Fibroblast of skin of left biceps (primary cell): ENCODE measurements at regions not wholly inside any gene's neighbourhood (a gene's known extent, or its start where the extent isn't known, plus 50 kb on each side); places are given as distances from the start of the nearest gene placed in this dataset.

Source experiments
- DNase-seq, 2 experiments: peaks; one replicate each; pipeline ENCODE4 v3.0.0-alpha.2; 2013; ENCODE audit warnings: low read depth in 2 of 2

DNA sequence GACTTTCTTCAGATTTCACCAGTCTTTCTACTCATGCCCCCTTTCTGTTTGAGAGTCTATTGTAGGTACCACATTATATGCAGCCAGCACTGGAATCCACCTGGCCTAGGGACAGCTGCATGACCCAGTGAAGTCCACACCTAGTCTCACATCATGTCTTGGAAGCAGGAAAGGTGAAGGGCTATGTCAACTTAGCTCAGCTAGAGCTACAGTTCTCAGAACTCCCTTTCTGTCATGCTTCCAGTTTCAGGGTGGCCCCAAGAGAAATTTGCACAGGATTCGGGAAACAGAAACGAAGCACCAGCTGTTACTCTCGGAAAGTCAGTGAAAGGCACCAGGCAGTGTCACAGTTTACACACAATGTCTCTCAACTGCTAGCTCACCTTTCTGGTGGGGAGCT, 51.6 kb upstream of the NLRP1 start:
- DNase-seq: no peak

DNA sequence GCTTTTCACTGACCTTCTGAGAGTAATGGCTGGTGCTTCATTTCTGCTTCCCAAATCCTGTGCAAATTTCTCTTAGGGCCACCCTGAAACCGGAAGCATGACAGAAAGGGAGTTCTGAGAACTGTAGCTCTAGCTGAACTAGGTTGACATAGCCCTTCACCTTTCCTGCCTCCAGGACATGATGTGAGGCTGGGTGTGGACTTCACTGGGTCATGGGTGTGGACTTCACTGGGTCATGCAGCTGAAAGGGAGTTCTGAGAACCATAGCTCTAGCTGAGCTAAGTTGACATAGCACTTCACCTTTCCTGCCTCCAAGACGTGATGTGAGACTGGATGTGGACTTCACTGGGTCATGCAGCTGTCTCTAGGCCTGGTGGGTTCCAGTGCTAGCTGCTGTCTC, 54.3 kb upstream of the NLRP1 start:
- DNase-seq: no peak

DNA sequence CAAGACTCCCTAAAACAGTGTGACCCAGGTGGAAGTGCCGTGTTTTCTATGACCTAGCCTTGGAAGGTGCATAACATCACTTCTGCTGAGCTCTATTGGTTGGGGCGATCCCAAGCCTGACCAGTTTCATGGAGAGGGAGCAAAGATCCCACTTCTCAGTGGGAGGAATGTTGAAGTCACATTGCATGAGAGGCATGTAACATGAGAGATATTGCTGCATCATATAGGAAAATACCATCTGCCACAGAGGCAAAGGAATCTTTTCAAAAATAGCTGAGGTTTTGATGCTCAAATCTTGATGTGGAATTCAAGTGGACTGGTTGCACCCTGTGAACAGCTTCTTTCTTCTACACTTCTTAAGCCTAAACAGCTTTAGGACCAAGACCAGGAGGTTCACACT, 56.4 kb upstream of the NLRP1 start:
- no peak for DNase-seq

DNA sequence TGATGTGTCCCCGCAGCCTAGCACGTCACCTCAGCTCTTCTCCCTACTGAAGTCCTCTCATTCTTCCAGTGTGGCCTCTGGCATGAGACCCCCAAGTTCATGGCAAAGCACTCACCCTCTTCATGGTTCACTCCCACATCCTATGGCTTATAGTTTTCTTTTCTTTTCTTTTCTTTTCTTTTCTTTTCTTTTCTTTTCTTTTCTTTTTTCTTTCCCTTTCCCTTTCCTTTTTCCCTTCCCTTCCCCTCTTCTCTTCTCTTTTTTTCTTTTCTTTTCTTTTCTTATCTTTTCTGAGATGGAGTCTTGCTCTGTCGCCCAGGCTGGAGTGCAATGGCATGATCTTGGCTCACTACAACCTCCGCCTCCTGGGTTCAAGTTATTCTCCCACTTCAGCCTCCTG, 58.4 kb upstream of the NLRP1 start:
- no peak for DNase-seq

DNA sequence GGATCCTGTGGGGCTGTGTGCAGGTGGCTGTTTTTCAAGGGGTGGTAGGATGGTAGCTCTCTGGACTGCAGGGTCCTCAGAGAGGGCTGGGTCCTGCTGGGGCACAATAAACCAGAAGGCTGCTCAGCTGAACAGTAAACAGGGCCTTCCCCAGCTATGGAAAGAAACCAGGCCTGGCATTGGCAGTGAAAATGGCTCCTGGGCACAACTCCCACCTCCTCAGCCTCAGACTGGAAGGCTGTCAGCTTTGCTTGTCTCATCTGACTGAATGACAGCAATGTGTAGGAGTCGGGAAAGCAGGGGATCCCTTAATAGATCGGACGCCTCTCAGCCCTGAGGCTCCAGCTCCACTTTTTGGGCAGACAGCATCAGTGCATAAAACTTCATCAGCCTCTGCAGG, 59.8 kb upstream of the NLRP1 start:
- DNase-seq: no peak

DNA sequence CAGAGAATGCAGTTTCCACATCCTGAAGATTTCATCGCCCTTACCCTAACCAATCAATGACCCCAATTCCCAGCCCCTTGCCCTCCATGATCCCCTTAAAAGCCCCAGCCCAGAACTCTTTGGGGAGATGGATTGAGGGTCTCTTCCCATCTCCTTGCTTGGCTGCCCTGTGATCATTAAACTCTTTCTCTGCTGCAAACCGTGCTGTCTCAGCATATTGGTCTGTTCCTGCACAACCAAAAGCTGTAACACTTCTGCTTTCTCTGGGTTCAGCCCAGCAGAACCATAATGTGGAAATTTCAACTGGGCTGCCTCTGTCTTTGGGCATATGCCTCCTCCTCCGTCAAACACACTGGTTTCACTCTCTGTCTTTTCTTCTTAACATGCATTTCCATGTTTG, 67.0 kb upstream of the NLRP1 start:
- no peak for DNase-seq

DNA sequence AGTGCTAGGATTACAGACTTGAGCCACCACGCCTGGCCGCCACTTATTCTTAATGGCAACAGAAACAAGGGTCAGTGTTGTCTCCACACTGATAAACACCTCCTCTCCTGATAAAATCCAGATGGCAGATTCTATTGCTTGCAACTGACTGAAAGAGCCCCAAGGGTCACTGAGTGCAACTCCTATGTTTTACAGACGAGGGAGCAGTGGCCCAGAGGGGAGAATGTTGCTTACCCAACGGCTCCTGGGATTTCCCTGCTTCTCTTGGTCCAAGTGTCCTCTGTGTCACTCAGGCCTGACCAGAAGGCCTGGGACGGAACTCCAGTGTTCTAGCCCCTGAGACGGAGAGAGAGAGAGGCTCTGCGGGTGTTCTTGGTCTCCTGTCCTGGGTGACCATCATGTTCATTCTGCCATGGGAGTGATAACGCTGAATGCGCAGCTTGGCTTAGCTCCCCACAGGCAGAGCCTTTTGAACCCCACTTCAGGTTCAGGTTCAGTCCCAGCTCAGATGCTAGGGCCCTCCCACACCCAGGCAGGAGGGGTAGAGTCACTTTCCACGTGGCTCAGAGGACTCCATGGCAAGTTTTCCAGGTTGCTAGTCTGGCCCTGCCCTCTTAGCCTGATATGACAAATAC, 77.3 kb upstream of the NLRP1 start:
- DNase-seq: no peak

DNA sequence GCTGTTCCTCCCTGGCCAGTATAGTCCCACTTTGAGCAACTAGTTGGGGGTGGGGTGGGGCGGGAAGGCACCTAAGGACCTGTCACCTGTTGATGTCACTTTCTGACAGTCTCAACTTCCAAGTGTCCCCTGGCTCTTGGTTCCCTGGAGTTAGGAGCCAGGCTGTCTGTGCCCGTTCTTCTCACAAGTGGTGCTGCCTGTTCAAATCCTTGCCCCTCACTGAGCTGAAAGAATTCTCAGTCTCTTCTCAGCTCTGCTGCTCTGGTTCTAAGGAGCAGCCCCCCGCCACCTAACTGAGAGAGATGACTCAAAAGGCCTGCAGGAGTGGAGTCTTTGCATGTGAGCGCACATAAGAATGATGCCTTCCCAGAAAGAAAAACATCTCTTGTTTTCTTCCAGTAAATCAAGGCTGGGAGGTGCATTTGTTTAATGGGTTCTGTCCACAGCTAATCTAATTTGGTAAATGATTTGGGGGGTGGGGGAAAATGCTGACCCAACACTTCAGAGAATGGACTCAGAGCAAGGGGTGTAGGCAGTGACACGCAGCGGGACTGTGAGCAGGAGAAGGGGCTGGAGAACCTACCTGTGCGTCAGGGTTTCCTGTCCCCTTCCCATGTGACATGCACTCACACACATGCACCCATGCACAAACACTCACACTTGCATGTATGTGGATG, 78.2 kb upstream of the NLRP1 start:
- DNase-seq: no peak

DNA sequence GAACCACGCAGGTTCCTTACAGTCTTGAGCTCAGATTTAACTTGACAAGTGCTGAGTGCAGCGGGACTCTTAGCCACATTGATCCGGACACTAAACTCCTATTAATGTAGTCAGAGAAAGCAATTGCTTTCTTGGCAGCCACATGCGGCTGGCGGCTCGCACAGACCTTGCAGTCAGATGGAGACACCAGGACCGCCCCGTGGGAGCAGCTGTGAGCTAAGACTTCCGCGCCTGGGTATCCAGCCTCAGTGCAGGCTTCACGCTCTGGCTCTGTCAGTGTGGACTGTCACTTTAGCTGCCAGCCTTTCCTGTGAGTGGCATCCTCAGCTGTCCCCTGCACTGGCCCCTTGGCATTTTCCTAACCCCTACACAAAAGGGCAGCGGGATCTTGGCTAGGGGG, 80.9 kb upstream of the NLRP1 start:
- no peak for DNase-seq

DNA sequence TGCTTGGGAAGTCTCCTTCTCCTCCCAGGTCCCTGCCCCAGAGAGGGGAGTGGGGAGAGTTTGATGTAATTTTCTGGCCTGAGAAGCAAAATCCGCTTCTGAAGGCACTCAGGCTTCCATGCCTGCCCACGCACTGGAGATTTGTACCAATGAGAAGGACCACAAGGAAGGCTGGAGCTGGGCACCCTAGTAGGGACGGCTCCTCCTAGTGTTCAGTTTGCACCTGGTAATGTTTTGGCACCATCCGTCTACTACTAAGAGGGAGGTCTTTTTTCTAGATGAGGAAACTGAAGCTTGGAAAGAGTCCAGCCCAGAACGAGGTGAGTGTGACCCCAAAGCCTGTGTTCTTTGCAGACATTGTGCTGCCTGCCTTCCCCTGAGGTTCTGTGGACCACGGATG, 83.6 kb upstream of the NLRP1 start:
- no peak for DNase-seq

DNA sequence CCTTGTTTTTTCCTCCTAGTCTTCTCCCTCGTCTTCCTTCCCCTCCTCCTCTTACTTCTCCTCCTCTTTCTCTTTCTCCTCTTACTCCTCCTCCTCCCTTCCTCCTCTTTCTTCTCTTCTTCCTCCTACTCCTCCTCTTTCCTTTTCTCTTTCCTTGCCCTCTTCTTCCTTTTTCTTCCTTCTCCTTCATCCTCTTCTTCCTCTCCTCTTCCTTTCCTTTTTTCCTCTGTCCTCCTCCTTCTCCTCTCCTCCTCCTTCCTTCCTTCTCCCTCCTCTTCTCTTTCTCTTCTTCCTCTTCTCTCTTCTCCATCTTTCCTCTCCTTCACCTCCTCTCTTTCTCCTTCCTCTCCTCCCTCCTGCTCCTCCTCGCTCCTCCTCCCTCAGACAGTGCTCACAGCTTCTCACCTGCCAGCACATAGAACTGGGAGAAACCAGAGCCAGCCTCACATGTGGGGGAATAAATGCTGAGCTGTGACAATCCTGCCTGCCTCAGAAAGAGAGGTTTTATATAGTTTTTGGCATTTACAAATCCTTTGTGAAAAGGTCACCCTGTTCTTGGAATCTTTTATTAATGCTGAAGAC, 84.3 kb upstream of the NLRP1 start:
- no peak for DNase-seq

DNA sequence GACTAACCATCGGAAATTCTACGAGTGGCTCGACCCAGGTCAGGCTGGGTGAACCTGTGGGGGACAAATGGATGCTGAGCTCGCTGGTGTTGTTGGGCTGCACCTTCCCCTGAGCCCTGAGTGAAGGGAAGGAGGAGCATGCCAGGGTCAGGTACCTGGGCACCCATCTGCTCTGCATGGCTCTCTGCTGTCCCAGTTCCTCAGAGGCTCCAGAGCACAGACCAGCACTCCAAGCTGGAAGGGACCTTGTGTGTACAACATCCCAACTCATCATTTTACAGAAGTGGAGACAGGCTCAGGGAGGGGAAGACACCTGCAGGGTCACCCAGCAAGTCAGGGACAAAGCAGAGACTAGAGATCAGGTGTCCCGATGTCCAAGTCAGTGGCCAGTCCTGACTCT, 84.9 kb upstream of the NLRP1 start:
- no peak for DNase-seq

DNA sequence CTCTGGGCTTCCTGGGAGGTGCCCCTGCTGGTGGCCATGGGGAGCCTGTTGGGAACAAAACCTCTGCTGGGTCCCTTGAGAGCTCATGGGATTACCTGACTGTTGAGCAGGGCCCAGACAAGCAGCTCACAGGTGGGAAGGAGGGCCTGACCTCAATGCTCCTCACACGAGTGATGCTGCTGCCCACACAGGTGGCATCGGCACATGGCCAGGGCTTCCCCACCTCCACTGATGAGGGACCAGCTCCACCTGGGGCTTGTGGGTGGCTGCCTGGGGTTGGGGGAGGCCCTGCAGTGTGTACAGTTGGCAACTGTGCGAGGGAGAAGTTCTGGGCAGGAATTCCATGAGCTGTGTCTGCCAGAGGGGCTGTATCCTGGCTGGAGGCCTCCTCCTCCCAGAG, 87.8 kb upstream of the NLRP1 start:
- no peak for DNase-seq

DNA sequence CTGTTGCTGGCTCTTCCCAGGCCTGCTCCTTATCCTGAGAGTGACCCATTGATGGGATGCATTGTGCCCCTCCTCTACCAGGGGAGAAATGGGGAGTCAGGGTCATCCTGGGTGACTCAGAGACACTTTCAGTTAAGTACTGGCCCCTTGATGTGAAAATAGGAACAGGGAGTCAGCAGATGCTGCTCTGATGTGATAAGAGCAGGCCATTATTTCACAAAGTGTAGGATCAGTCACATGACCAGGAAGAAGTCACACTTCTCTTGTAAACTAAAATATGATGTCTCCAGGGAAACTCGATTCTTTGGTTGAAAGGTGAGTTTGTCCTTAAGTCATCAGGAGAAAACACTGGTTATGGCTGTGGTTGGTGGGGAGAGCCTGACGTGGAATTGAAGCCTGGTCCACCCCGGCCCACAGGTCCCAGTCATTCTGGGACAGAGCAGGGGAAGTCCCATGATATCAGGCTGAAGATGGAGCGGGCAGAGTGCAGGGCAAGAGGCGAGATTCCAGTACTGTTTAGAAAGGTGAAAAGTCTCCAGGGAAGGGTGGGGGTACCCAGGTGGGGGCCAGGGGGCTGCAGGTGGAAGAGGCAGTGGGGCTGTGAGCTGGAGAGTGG, 88.6 kb upstream of the NLRP1 start:
- DNase-seq: no peak

DNA sequence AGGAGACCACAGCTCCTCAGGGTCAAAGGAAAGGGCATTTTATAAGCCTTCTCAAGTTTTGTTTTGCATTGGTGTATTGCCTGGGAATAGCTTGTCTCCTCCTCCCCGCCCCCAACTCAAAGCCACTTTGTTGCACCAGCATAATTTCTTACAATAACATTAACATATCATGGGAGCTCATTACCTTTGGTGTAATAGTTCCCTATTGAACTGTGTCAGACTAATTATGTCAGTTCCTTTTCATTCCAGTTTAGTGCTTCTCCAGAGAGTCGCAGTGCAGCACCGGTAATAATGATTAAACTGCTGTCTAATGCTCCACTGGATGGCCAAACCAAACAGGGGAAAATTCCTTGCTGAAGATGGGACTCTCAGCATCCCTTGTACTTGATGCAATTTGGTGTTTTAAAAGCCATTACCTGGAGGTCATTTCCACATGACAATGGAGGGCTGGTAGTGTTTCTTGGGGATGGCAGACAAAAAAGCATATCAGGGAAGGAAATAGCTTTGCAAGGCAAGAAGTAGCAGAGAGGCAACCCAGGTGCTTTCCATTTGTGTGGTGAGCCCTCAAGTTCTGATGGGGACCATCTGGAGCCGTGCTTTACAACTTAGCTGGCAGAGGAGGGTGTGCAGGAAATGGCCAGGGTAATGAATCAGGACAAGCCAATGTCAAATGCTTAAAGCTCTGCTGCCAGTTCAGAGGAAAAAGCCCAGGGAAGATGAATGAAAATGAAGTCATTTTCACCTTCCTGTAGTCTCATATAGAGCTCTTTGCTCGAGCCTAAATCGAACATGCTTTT, 91.5 kb upstream of the NLRP1 start:
- no peak for DNase-seq

DNA sequence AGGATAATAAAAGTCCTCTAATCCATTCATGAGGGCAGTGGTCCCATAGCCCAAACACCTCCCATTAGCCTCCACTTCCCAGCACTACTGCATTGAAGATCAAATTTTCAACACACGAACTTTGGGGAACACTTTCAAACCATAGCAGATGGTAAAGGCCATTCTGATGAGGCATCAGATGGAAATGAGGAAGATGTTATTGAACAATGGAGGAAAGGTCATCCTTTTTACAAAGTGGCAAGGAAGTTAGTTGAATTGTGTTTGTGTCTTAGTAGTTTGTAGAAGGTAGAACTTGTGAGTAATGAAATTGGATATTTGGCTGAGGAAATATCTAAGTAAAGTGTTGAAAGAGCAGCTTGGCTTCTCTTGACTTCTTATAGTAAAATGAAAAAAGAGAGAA, 93.3 kb upstream of the NLRP1 start:
- DNase-seq: no peak

DNA sequence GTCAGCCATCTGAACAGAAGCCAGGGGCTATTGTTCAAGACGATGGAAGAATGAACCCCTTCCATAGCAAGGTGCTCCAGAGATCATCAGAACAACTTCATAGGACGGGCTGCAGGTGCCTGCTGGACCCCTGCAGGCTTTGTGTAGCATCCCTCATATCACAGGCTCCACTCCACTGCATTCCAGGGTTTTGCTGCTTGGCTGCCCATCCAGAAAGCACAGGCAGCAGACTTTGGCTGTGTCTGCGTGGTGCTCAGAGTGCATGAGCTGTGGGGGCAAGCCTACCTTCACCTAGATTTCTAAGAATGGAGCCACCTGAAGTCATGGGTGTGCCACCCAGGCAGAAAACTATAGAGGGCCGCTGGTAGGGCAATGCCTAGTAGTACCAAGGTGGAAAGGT, 93.9 kb upstream of the NLRP1 start:
- no peak for DNase-seq

DNA sequence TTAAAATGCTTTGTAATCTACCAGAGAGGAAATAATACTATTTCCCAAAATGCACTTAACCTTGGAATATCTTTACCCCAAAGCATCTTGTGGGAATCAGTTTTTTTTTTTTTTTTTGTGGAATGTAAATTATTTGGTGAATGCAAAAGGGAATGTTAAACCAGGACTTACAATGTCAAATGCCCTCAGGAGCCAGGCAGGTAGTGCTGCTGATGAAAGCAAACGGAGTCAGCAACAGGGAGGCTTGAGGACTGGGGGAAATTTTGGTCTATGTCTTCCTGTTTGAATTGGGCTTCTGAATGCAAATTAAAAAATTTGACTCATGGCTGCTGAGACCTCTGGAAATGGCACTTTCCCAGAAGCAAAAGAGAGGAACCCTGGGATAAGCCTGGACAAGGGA, 96.5 kb upstream of the NLRP1 start:
- DNase-seq: no peak

DNA sequence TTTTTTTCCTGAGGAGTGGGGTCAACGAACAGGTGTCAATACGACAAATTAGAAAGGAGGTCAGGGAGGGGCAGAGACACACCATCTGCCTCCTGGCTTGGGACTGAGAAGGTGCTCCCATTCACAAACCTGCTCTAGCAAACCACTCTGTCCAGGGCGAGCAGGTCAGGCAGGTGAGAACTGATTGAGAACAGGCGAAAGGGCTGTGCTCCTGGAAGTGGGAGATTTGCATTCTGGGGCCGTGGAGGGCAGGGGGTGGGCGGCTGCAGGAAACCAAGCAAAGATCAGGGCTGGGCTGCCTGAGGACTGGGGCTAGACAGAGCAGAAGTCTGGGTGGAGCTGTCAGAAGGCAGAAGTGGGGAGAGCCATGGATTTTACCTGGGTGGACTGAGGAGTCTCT, 98.9 kb upstream of the NLRP1 start:
- DNase-seq: no peak

DNA sequence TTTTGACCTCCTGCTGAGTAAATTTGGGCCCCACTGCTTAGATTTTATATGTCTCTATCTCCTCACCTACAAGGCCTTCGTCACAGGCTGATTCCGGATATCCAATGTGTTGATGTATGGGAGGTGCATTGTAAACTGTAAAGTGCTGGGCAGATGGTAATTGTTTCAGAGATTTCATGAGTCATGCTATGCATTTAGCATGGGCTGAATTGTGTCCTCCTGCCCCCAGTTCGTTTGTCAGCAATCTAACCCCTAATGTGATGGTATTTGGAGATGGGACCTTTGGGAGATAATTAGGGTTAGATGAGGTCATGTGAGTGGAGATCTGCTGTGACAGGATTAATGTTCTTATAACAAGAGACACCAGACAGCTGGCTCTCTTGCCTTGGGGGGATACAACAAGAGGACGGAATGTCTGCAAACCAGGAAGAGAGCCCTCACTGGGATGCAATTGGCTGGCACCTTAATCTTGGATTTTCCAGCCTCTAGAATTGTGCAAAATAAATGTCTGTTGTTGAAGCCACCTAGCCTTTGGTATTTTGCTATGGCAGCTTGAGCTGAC, 101.8 kb upstream of the NLRP1 start:
- no peak for DNase-seq

DNA sequence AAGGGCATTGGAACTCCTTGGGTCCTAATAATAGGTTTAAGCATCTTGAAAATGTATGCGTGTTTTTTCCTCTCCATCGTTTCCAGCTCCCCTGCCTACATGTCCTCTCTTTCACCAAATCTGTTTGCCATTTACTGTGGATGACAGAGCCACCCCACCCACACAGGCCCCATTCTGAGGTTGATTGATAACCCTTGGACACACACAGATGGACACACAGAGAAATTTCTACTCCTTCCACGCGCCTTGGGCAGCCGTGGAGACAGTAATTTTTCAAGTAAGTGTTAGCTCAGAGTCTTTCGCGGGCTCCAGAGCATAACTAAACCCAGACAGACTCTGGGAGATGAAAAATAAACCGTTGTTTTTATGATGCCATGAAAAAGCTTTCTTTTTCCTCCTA, 103.3 kb upstream of the NLRP1 start:
- no peak for DNase-seq

DNA sequence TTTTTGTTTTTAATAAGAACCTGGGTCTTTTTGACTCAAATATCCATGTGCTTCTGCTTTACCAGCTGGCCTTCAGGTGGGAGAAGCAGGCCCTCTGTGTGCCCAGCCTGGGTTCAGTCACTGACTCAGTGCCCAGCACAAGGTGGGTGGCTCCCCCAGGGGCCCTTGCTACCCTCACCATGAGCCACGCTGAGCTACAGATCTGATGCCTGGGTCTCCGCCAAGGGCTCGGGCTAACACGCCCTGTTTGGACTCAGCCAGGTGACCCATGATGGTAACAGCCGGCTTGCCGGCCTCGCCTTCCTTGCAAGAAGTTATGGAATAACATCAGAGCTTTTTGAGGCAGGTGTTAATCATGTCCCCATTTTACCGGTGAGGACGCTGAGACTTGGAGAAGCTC, 109.5 kb upstream of the NLRP1 start:
- no peak for DNase-seq
